Neural progenitor cell (in vitro differentiated cells): ENCODE measurements at regions not wholly inside any gene's neighbourhood (a gene's known extent, or its start where the extent isn't known, plus 50 kb on each side); places are given as distances from the start of the nearest gene placed in this dataset.

ENCODE experiments used
- EZH2 ChIP-seq: fragments of 200-600 bp; sonication (generic); IDR thresholded peaks from 2 replicates; pipeline ENCODE4 v1.6.1; 2017; ENCODE audit warnings: antibody characterized with exemption, mild to moderate bottlenecking, moderate library complexity
- EZH2phosphoT487 ChIP-seq: fragments of 200-600 bp; sonication (generic); IDR thresholded peaks from 2 replicates; pipeline ENCODE4 v1.6.1; 2017; ENCODE audit warnings: antibody characterized with exemption
- TF ChIP-seq, protein P1 (sequence below): fragments of 200-600 bp; sonication (generic); IDR thresholded peaks from 2 replicates; pipeline ENCODE4 v1.5.1; 2017; ENCODE audit warnings: antibody characterized with exemption, mild to moderate bottlenecking

DNA sequence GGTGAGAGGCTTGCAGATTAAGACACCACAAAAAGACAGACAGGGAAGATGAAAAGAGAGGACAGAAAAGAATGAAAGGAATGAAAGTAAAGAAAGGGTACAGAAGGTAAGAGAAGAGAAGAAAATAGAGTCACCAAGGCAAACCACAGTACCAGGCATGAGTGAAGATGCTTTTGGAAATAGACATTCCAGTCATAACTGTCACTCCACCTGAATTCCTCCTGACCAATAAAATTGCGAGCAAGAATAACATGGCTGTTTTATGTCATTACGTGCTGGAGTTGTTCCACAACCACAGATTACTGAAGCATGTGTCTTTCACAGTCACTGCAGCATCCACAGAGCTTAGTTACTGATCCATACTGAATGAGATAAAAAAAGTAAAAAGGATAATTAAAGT lies 864.9 kb upstream of the SLIT2 start:
- TF ChIP-seq, protein P1, sequence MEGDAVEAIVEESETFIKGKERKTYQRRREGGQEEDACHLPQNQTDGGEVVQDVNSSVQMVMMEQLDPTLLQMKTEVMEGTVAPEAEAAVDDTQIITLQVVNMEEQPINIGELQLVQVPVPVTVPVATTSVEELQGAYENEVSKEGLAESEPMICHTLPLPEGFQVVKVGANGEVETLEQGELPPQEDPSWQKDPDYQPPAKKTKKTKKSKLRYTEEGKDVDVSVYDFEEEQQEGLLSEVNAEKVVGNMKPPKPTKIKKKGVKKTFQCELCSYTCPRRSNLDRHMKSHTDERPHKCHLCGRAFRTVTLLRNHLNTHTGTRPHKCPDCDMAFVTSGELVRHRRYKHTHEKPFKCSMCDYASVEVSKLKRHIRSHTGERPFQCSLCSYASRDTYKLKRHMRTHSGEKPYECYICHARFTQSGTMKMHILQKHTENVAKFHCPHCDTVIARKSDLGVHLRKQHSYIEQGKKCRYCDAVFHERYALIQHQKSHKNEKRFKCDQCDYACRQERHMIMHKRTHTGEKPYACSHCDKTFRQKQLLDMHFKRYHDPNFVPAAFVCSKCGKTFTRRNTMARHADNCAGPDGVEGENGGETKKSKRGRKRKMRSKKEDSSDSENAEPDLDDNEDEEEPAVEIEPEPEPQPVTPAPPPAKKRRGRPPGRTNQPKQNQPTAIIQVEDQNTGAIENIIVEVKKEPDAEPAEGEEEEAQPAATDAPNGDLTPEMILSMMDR, result no peak
- TF ChIP-seq EZH2 (no peak), EZH2phosphoT487 (no peak)
